Neural cell (in vitro differentiated cells): ENCODE measurements at regions not wholly inside any gene's neighbourhood (a gene's known extent, or its start where the extent isn't known, plus 50 kb on each side); places are given as distances from the start of the nearest gene placed in this dataset.
A peak's percentile ranks its signal among the peaks of the same experiment; 100 is the strongest.

Experiments used
- EP300 ChIP-seq: fragments of 450-650 bp; conservative IDR thresholded peaks from 2 replicates; pipeline ENCODE4 v1.6.1; 2014; ENCODE audit warnings: antibody characterized with exemption, mild to moderate bottlenecking, moderate library complexity; ENCODE audit not compliant: poor library complexity, severe bottlenecking
- POLR2AphosphoS5 ChIP-seq: IDR thresholded peaks from 2 replicates; pipeline ENCODE4 v1.6.1; 2012
- TF ChIP-seq, protein P1 (sequence below): fragments of 450-650 bp; IDR thresholded peaks from 2 replicates; pipeline ENCODE4 v1.5.1; 2014; ENCODE audit warnings: antibody characterized with exemption, mild to moderate bottlenecking, moderate library complexity; ENCODE audit not compliant: poor library complexity, severe bottlenecking

DNA sequence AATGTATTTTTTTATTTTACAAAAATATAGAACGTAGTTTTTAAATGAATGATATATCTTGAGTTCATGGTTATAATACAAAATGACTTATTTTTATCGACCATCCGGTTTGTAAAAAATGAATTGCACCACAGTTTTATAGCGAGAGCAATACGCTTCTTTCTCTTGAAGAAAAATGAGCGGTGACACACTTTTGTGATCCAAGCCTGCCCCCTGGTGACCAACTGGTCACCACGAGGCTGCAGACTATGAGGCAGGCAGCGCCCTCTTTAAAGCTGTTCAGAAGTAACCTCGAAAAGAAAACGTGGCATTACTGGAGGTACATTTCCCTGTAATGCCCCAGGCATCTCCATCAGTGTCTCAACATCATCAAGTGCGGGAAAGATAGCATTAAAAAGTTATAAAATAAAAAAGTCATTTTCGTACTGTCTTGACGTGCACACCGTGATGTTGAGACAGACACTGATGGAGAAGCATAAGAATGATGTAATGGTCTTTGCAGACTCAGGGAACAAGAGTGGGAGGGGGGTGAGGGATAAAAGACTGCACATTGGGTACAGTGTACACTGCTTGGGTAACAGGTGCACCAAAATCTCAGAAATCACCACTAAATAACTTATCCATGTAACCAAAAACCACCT lies 734.2 kb upstream of the ADAMTS5 start:
- TF ChIP-seq POLR2AphosphoS5 (no peak), EP300 (no peak)
- TF ChIP-seq, protein P1, sequence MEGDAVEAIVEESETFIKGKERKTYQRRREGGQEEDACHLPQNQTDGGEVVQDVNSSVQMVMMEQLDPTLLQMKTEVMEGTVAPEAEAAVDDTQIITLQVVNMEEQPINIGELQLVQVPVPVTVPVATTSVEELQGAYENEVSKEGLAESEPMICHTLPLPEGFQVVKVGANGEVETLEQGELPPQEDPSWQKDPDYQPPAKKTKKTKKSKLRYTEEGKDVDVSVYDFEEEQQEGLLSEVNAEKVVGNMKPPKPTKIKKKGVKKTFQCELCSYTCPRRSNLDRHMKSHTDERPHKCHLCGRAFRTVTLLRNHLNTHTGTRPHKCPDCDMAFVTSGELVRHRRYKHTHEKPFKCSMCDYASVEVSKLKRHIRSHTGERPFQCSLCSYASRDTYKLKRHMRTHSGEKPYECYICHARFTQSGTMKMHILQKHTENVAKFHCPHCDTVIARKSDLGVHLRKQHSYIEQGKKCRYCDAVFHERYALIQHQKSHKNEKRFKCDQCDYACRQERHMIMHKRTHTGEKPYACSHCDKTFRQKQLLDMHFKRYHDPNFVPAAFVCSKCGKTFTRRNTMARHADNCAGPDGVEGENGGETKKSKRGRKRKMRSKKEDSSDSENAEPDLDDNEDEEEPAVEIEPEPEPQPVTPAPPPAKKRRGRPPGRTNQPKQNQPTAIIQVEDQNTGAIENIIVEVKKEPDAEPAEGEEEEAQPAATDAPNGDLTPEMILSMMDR, result peak; percentile 96
